ENCODE measurements at regions not wholly inside any gene's neighbourhood (a gene's known extent, or its start where the extent isn't known, plus 50 kb on each side); places are given as distances from the start of the nearest gene placed in this dataset.
"Not testable (repeated sequence)": the region's sequence is repeated elsewhere in the genome, so short reads cannot be mapped to it uniquely, and the experiment has no call there.

DNA sequence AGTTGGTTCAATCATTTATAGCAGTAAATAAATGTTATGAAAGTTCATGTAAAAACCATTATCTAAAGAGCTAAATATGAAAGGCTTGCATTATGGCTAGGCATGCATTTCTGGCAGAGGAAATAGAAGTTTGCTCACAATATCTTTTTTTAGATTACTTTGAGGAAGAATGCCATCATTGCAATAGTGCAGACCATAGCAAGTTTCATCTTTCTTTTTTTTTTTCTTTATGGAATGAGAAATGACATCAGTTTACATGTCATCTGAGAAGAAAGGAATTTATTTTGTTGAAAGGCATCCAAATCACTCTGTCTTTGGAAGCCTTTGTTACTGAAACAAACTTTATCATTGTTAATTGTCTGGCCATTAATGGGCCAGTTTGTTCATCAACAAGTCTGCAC is 74.5 kb upstream of the NCKAP5 start:
- H3K4me1 ChIP-seq (ENCODE audit: control insufficient read depth in 2 of 2, insufficient read depth in 2 of 2, low read length in 2 of 2): no peaks in the 10 kb centered on the region
- H3K36me3 ChIP-seq (ENCODE audit: control insufficient read depth in 2 of 2, insufficient read depth in 2 of 2, low read length in 1 of 2): no peaks in the 10 kb centered on the region
- H3K4me3 ChIP-seq (ENCODE audit: low read length in 2 of 2): no peak overlapping the region
- no peaks in the 10 kb centered on the region for H3K27me3 ChIP-seq (ENCODE audit: control insufficient read depth in 2 of 2, insufficient read depth in 1 of 2, low read length in 1 of 2)
- no peak for DNase-seq (ENCODE audit: low read depth in 6 of 9, low spot score in 9 of 9)
- no peaks in the 10 kb centered on the region for H3K9me3 ChIP-seq (ENCODE audit: control insufficient read depth in 2 of 2, insufficient read depth in 1 of 2, low read length in 1 of 2)
- no peak overlapping the region for H3K27ac ChIP-seq (ENCODE audit: low read depth in 1 of 2, low read length in 1 of 2)

- H3K27me3 ChIP-seq (ENCODE audit: control insufficient read depth in 2 of 2, insufficient read depth in 1 of 2, low read length in 1 of 2): no peaks in the 10 kb centered on the region
- 88% methylated on average over 2 of the region's 2 CpGs for WGBS
- no peaks in the 10 kb centered on the region for H3K9me3 ChIP-seq (ENCODE audit: control insufficient read depth in 2 of 2, insufficient read depth in 1 of 2, low read length in 1 of 2)
- no peak overlapping the region for H3K4me3 ChIP-seq (ENCODE audit: low read length in 2 of 2)
- no peaks in the 10 kb centered on the region for H3K36me3 ChIP-seq (ENCODE audit: control insufficient read depth in 2 of 2, insufficient read depth in 2 of 2, low read length in 1 of 2)
- no peak for DNase-seq (ENCODE audit: low read depth in 6 of 9, low spot score in 9 of 9)
- H3K4me1 ChIP-seq (ENCODE audit: control insufficient read depth in 2 of 2, insufficient read depth in 2 of 2, low read length in 2 of 2): no peaks in the 10 kb centered on the region
- H3K27ac ChIP-seq (ENCODE audit: low read depth in 1 of 2, low read length in 1 of 2): no peak overlapping the region
Observed at GRCh38 chr2:133643863-133644262, 75.6 kb upstream of the NCKAP5 start.

DNA sequence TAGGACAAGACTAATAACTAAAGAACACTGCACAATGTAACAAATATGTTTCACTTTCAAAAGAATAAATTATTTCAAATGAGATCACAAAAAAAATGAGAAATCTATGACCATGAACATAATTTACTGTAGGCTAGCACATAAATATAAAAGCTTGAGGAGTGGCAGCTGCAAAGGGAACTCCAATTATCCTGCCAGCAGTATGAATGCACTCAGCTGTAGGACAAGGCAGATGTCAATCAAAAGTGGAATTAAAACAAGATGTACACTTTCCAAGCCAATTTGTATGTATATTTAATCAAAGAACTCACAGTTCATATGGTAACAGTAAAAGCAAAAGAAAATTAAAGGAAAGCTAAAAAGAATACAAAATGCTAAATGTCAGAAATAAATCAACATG is 76.6 kb upstream of the NCKAP5 start:
- DNase-seq (ENCODE audit: low read depth in 6 of 9, low spot score in 9 of 9): no peak
- no peaks in the 10 kb centered on the region for H3K9me3 ChIP-seq (ENCODE audit: control insufficient read depth in 2 of 2, insufficient read depth in 1 of 2, low read length in 1 of 2)
- H3K27ac ChIP-seq (ENCODE audit: low read depth in 1 of 2, low read length in 1 of 2): no peak overlapping the region
- no peaks in the 10 kb centered on the region for H3K4me1 ChIP-seq (ENCODE audit: control insufficient read depth in 2 of 2, insufficient read depth in 2 of 2, low read length in 2 of 2)
- H3K36me3 ChIP-seq (ENCODE audit: control insufficient read depth in 2 of 2, insufficient read depth in 2 of 2, low read length in 1 of 2): no peaks in the 10 kb centered on the region
- H3K4me3 ChIP-seq (ENCODE audit: low read length in 2 of 2): no peak overlapping the region
- H3K27me3 ChIP-seq (ENCODE audit: control insufficient read depth in 2 of 2, insufficient read depth in 1 of 2, low read length in 1 of 2): no peaks in the 10 kb centered on the region

DNA sequence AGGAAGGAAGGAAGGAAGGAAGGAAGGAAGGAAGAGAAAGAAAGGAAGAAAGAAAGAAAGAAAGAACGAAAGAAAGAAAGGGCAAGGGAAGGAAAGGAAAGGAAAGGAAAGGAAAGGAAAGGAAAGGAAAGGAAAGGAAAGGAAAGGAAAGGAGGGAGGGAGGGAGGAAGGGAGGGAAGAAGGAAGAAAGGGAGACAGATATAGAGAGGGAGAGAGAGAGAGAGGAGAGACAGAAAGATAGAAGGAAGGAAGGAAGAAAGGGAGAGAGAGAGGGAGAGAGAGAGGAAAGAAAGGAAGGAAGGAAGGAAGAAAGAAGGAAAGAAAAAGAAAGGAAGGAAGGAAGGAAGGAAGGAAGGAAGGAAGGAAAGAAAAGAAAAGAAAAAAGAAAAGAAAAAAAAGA is 79.1 kb upstream of the NCKAP5 start:
- not testable (repeated sequence) for H3K27me3 ChIP-seq (ENCODE audit: control insufficient read depth in 2 of 2, insufficient read depth in 1 of 2, low read length in 1 of 2); H3K4me3 ChIP-seq (ENCODE audit: low read length in 2 of 2); H3K36me3 ChIP-seq (ENCODE audit: control insufficient read depth in 2 of 2, insufficient read depth in 2 of 2, low read length in 1 of 2); H3K27ac ChIP-seq (ENCODE audit: low read depth in 1 of 2, low read length in 1 of 2); H3K9me3 ChIP-seq (ENCODE audit: control insufficient read depth in 2 of 2, insufficient read depth in 1 of 2, low read length in 1 of 2); DNase-seq (ENCODE audit: low read depth in 6 of 9, low spot score in 9 of 9); H3K4me1 ChIP-seq (ENCODE audit: control insufficient read depth in 2 of 2, insufficient read depth in 2 of 2, low read length in 2 of 2)
- WGBS: 86% methylated on average over 1 of the region's 1 CpG

DNA sequence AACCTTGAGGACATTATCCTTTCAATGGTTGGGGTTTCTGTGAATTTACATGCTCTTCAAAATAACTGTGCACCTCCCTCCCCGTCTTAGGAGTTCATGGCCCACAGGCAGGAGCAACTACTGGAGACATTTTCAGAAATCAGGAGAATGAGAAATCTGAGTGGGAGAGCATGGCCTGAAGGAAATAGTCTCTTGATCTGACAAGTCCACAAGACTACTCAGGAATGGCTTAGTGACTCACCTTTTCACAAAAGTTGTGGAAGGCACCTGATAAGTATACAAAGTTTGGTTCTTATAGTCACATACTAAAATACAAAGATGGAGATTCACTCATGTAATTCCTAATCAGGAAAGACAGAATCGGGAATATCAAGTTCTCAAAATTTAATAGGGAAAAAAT is 83.6 kb upstream of the NCKAP5 start:
- H3K27me3 ChIP-seq (ENCODE audit: control insufficient read depth in 2 of 2, insufficient read depth in 1 of 2, low read length in 1 of 2): no peaks in the 10 kb centered on the region
- no peak for DNase-seq (ENCODE audit: low read depth in 6 of 9, low spot score in 9 of 9)
- no peaks in the 10 kb centered on the region for H3K9me3 ChIP-seq (ENCODE audit: control insufficient read depth in 2 of 2, insufficient read depth in 1 of 2, low read length in 1 of 2)
- H3K27ac ChIP-seq (ENCODE audit: low read depth in 1 of 2, low read length in 1 of 2): no peak overlapping the region
- no peaks in the 10 kb centered on the region for H3K4me1 ChIP-seq (ENCODE audit: control insufficient read depth in 2 of 2, insufficient read depth in 2 of 2, low read length in 2 of 2)
- no peaks in the 10 kb centered on the region for H3K36me3 ChIP-seq (ENCODE audit: control insufficient read depth in 2 of 2, insufficient read depth in 2 of 2, low read length in 1 of 2)
- 95% methylated on average over 2 of the region's 2 CpGs for WGBS
- no peak overlapping the region for H3K4me3 ChIP-seq (ENCODE audit: low read length in 2 of 2)

DNA sequence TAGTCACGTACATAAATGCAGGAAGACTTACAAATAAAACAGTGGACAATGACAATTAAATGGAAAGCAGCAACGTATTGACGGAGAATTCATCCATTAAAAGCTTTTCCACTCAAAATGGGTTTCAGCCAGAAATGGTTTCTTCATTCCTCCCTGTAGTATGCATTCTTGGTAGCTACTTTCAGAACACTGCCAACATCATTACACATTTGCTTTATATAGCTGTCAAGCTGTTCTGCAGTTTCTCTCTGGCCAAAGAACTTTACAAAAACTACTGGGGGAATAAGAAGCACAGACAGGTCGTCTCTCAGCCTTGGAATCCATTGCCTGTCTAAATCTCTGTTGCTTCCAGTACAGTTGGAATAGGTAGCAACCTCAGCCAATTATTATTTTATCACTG is 84.1 kb upstream of the NCKAP5 start:
- H3K4me3 ChIP-seq (ENCODE audit: low read length in 2 of 2): no peak overlapping the region
- no peak overlapping the region for H3K27ac ChIP-seq (ENCODE audit: low read depth in 1 of 2, low read length in 1 of 2)
- no peaks in the 10 kb centered on the region for H3K9me3 ChIP-seq (ENCODE audit: control insufficient read depth in 2 of 2, insufficient read depth in 1 of 2, low read length in 1 of 2)
- H3K27me3 ChIP-seq (ENCODE audit: control insufficient read depth in 2 of 2, insufficient read depth in 1 of 2, low read length in 1 of 2): no peaks in the 10 kb centered on the region
- H3K36me3 ChIP-seq (ENCODE audit: control insufficient read depth in 2 of 2, insufficient read depth in 2 of 2, low read length in 1 of 2): no peaks in the 10 kb centered on the region
- no peak for DNase-seq (ENCODE audit: low read depth in 6 of 9, low spot score in 9 of 9)
- H3K4me1 ChIP-seq (ENCODE audit: control insufficient read depth in 2 of 2, insufficient read depth in 2 of 2, low read length in 2 of 2): no peaks in the 10 kb centered on the region
- WGBS: 83% methylated on average over 4 of the region's 4 CpGs

GRCh38 chr2:133653056-133653455 is 84.8 kb upstream of the NCKAP5 start:
- H3K4me3 ChIP-seq (ENCODE audit: low read length in 2 of 2): no peak overlapping the region
- H3K4me1 ChIP-seq (ENCODE audit: control insufficient read depth in 2 of 2, insufficient read depth in 2 of 2, low read length in 2 of 2): no peaks in the 10 kb centered on the region
- no peak overlapping the region for H3K27ac ChIP-seq (ENCODE audit: low read depth in 1 of 2, low read length in 1 of 2)
- H3K36me3 ChIP-seq (ENCODE audit: control insufficient read depth in 2 of 2, insufficient read depth in 2 of 2, low read length in 1 of 2): no peaks in the 10 kb centered on the region
- no peaks in the 10 kb centered on the region for H3K9me3 ChIP-seq (ENCODE audit: control insufficient read depth in 2 of 2, insufficient read depth in 1 of 2, low read length in 1 of 2)
- DNase-seq (ENCODE audit: low read depth in 6 of 9, low spot score in 9 of 9): no peak
- no peaks in the 10 kb centered on the region for H3K27me3 ChIP-seq (ENCODE audit: control insufficient read depth in 2 of 2, insufficient read depth in 1 of 2, low read length in 1 of 2)

DNA sequence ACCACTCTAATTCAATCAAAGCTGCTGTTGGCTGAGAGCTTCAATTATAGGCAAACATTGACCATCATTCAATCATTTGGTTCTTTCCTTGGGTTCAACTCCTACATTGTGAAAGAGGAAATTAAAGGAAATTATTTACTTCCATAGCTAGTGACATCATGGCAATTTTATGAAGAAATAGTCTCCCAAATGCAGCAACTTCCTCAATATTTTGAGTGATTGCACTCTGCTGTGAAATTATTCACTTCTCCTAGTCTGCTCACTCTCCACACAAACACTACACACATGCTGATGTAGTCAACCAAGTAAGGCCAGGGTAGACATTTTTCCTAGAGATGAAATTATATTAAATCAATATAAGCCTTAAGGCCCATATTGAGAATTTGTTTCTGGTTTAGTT is 86.7 kb upstream of the NCKAP5 start:
- H3K36me3 ChIP-seq (ENCODE audit: control insufficient read depth in 2 of 2, insufficient read depth in 2 of 2, low read length in 1 of 2): no peaks in the 10 kb centered on the region
- no peaks in the 10 kb centered on the region for H3K27me3 ChIP-seq (ENCODE audit: control insufficient read depth in 2 of 2, insufficient read depth in 1 of 2, low read length in 1 of 2)
- no peaks in the 10 kb centered on the region for H3K4me1 ChIP-seq (ENCODE audit: control insufficient read depth in 2 of 2, insufficient read depth in 2 of 2, low read length in 2 of 2)
- no peaks in the 10 kb centered on the region for H3K9me3 ChIP-seq (ENCODE audit: control insufficient read depth in 2 of 2, insufficient read depth in 1 of 2, low read length in 1 of 2)
- H3K4me3 ChIP-seq (ENCODE audit: low read length in 2 of 2): no peak overlapping the region
- DNase-seq (ENCODE audit: low read depth in 6 of 9, low spot score in 9 of 9): no peak
- no peak overlapping the region for H3K27ac ChIP-seq (ENCODE audit: low read depth in 1 of 2, low read length in 1 of 2)

- 64% methylated on average over 1 of the region's 1 CpG for WGBS
- Histone ChIP-seq H3K27me3 (ENCODE audit: control insufficient read depth in 2 of 2, insufficient read depth in 1 of 2, low read length in 1 of 2) (no peaks in the 10 kb centered on the region), H3K9me3 (ENCODE audit: control insufficient read depth in 2 of 2, insufficient read depth in 1 of 2, low read length in 1 of 2) (no peaks in the 10 kb centered on the region), H3K4me1 (ENCODE audit: control insufficient read depth in 2 of 2, insufficient read depth in 2 of 2, low read length in 2 of 2) (no peaks in the 10 kb centered on the region), H3K36me3 (ENCODE audit: control insufficient read depth in 2 of 2, insufficient read depth in 2 of 2, low read length in 1 of 2) (no peaks in the 10 kb centered on the region), H3K27ac (ENCODE audit: low read depth in 1 of 2, low read length in 1 of 2) (no peak overlapping the region), H3K4me3 (ENCODE audit: low read length in 2 of 2) (no peak overlapping the region)
- no peak for DNase-seq (ENCODE audit: low read depth in 6 of 9, low spot score in 9 of 9)
Observed at GRCh38 chr2:133655610-133656009, 87.3 kb upstream of the NCKAP5 start.

GRCh38 chr2:133657591-133657990 is 89.3 kb upstream of the NCKAP5 start:
- Histone ChIP-seq H3K4me1 (ENCODE audit: control insufficient read depth in 2 of 2, insufficient read depth in 2 of 2, low read length in 2 of 2) (no peaks in the 10 kb centered on the region), H3K27me3 (ENCODE audit: control insufficient read depth in 2 of 2, insufficient read depth in 1 of 2, low read length in 1 of 2) (no peaks in the 10 kb centered on the region), H3K9me3 (ENCODE audit: control insufficient read depth in 2 of 2, insufficient read depth in 1 of 2, low read length in 1 of 2) (no peaks in the 10 kb centered on the region), H3K27ac (ENCODE audit: low read depth in 1 of 2, low read length in 1 of 2) (no peak overlapping the region), H3K4me3 (ENCODE audit: low read length in 2 of 2) (no peak overlapping the region), H3K36me3 (ENCODE audit: control insufficient read depth in 2 of 2, insufficient read depth in 2 of 2, low read length in 1 of 2) (no peaks in the 10 kb centered on the region)
- DNase-seq (ENCODE audit: low read depth in 6 of 9, low spot score in 9 of 9): no peak
- 96% methylated on average over 6 of the region's 6 CpGs for WGBS
